Naive thymus-derived CD8-positive, alpha-beta T cell (primary cell): ENCODE measurements at regions not wholly inside any gene's neighbourhood (a gene's known extent, or its start where the extent isn't known, plus 50 kb on each side); places are given as distances from the start of the nearest gene placed in this dataset.

ENCODE experiments used
- ATAC-seq, 2 donors: fragments of 150-1000 bp; cut with Tn5 transposase in 1 of 2; sonication (Bioruptor Pico), chemical (Tn5 transposase) in 1 of 2; 1 replicate in 1 of 2; 2 replicates in 1 of 2; pipeline ENCODE4 v1.10.0; 2021; ENCODE audit warnings: mild to moderate bottlenecking in 2 of 2, moderate library complexity in 2 of 2
- POLR2A ChIA-PET: fragments of 350-600 bp; sonication (Branson Sonifier 250); formaldehyde crosslinking; loops from one replicate; lab custom pipeline; 2021; ENCODE audit warnings: antibody characterized with exemption; lab: Charles Lee
- DNase-seq, 10 donors: peaks; one replicate each; pipeline versions ENCODE4 v3.0.0 to v3.0.0-alpha.2; 2020 to 2022
- H3K27ac Mint-ChIP-seq, 10 donors: one replicate each; pipeline ENCODE4 v1.8.0; 2020 to 2022; ENCODE audit warnings: mild to moderate bottlenecking in 10 of 10, mixed read lengths in 10 of 10, moderate library complexity in 4 of 10, inconsistent platforms in 1 of 10
- H3K27me3 Mint-ChIP-seq, 5 donors: one replicate each; pipeline ENCODE4 v1.8.0; 2021 to 2022; ENCODE audit warnings: mixed read lengths in 5 of 5
- H3K36me3 Mint-ChIP-seq, 3 donors: one replicate each; pipeline ENCODE4 v1.8.0; 2020 to 2022; ENCODE audit warnings: mixed read lengths in 3 of 3, mild to moderate bottlenecking in 2 of 3, inconsistent platforms in 1 of 3
- H3K4me1 Mint-ChIP-seq, 4 donors: one replicate each; pipeline ENCODE4 v1.8.0; 2021 to 2022; ENCODE audit warnings: mixed read lengths in 4 of 4
- H3K4me3 Mint-ChIP-seq, 10 donors: one replicate each; pipeline ENCODE4 v1.8.0; 2020 to 2022; ENCODE audit warnings: mild to moderate bottlenecking in 10 of 10, mixed read lengths in 10 of 10, moderate library complexity in 6 of 10, inconsistent platforms in 1 of 10
- H3K9me3 Mint-ChIP-seq, 9 donors: one replicate each; pipeline ENCODE4 v1.8.0; 2020 to 2022; ENCODE audit warnings: mixed read lengths in 9 of 9, mild to moderate bottlenecking in 3 of 9, inconsistent platforms in 1 of 9, moderate library complexity in 1 of 9

DNA sequence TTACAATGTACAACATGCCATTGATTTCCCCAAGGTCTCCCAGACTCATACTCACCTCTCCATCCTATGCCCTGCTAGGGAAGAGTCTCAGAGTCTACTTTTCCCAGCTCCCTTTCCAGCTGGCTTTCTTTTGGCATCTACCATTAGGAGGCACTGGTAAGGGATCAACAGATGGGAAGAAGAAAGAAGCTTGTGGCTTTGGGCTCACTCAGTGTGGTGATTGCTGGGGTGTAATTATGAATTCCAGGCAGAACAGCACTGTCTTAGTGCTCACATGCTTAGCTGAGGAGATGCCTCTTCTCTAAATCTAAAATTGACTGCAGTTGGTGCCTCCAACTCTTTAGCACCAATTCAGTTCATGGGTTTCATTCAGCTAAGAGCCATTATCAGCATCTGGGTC, 330.0 kb downstream of the PSAT1 start:
- POLR2A ChIA-PET = no interaction called here
- no peak overlapping the region for H3K27ac Mint-ChIP-seq
- H3K4me3 Mint-ChIP-seq = no peak overlapping the region
- DNase-seq (no peak), ATAC-seq (no peak)
- H3K27me3 Mint-ChIP-seq = peaks cover 0 to 4% (median 0%) of the 10 kb centered on the region in 5 donors
- no peaks in the 10 kb centered on the region for H3K4me1 Mint-ChIP-seq
- H3K36me3 Mint-ChIP-seq = no peaks in the 10 kb centered on the region
- H3K9me3 Mint-ChIP-seq = no peaks in the 10 kb centered on the region

DNA sequence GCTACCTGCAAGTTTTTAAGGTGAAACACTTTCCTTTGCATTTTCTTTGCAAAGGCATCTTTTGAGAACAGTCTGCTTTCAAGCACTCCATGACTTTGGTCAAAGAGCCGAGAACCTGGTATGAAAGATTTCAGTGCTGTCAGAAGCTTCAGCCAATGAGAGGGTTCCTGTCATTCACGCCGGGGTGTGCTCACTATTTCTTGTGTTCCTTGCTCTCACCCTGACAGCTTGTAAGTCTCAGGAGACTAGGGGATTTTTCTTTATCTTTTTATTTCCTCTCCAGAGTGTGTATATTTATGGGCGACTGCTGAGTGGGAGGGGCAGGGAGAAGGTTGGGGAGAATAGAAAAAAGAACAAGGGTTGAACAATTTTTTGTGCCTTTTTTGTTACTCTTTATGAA, 334.0 kb downstream of the PSAT1 start:
- Mint-ChIP-seq H3K4me3 (no peak overlapping the region), H3K27ac (no peak overlapping the region), H3K27me3 (peaks cover 0 to 9% (median 5%) of the 10 kb centered on the region in 5 donors), H3K4me1 (no peaks in the 10 kb centered on the region), H3K36me3 (no peaks in the 10 kb centered on the region), H3K9me3 (peaks cover 0 to 10% (median 2%) of the 10 kb centered on the region in 9 donors)
- DNase-seq (no peak), ATAC-seq (no peak)
- POLR2A ChIA-PET = no interaction called here

DNA sequence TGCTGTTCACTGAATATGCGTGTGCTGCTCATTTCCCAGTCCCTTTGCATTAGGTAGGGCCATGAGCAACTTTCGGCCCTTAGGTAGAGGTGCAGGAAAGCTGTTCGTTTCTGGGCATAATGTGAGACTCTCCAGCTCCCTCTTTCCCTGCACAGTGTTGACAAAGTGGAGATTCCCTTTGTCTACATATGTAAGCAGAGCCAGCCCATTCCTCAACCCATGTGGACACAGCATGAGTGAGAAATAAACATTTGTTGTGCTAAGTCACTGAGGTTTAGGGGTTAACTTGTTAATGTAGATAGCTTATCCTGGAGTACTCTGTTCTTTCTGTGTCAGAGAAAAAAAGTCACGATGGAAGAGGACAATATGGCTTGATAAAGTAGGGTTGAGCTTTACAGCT, 343.8 kb downstream of the PSAT1 start:
- peaks cover 0 to 11% (median 8%) of the 10 kb centered on the region in 5 donors for H3K27me3 Mint-ChIP-seq
- no peak overlapping the region for H3K27ac Mint-ChIP-seq
- POLR2A ChIA-PET = no interaction called here
- ATAC-seq = no peak
- H3K4me3 Mint-ChIP-seq = no peak overlapping the region
- peaks cover 0 to 9% (median 4%) of the 10 kb centered on the region in 9 donors for H3K9me3 Mint-ChIP-seq
- H3K4me1 Mint-ChIP-seq = no peaks in the 10 kb centered on the region
- DNase-seq = no peak
- peaks cover 0 to 4% (median 0%) of the 10 kb centered on the region in 3 donors for H3K36me3 Mint-ChIP-seq

DNA sequence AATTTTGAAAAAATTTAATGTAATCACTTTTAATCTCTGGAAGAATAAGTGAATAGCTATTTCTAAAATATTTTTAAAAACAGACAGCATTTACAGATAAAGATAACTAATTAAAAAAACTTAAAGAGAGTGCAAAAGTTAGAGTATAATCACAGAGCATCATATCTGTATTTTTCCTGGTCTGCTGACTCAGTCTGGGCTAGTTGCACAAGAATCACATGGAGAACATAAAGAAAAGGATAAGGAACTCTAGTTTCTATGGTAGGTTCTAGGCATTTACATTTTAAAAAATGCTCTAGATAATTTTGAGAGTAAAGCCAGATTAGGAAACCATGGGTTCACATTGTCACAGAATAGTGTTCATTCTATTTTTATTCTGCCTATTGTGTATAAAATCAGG, 347.4 kb downstream of the PSAT1 start:
- no peak overlapping the region for H3K4me3 Mint-ChIP-seq
- H3K27me3 Mint-ChIP-seq = peaks cover 0 to 5% (median 3%) of the 10 kb centered on the region in 5 donors
- peaks cover 0 to 9% (median 0%) of the 10 kb centered on the region in 3 donors for H3K36me3 Mint-ChIP-seq
- peaks cover 0 to 26% (median 9%) of the 10 kb centered on the region in 9 donors for H3K9me3 Mint-ChIP-seq
- DNase-seq = no peak
- H3K4me1 Mint-ChIP-seq = no peaks in the 10 kb centered on the region
- POLR2A ChIA-PET = no interaction called here
- ATAC-seq = no peak
- no peak overlapping the region for H3K27ac Mint-ChIP-seq

DNA sequence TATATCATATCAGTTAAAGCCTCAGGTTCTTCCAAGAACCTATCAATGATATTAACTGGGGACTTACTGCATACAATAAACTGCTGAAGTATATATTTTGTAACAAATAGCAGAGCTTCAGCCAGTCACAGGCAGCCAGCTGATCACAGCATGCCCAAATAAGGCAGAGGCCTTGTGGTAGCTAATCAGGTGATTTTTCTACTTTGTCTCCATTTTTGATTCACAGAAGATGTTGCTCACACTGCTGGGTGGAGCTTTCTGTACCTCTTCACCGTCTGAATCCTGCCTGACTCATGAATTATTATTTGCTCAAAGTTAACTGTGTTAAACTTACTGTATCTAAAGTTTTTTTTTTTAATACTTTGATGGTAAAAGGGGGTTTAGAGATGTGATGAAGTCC, 357.4 kb downstream of the PSAT1 start:
- ATAC-seq (no peak), DNase-seq (no peak)
- Mint-ChIP-seq H3K4me1 (no peaks in the 10 kb centered on the region), H3K27ac (no peak overlapping the region), H3K4me3 (no peak overlapping the region), H3K9me3 (peaks cover 0 to 4% (median 0%) of the 10 kb centered on the region in 9 donors), H3K36me3 (no peaks in the 10 kb centered on the region), H3K27me3 (no peaks in the 10 kb centered on the region)
- POLR2A ChIA-PET = no interaction called here

DNA sequence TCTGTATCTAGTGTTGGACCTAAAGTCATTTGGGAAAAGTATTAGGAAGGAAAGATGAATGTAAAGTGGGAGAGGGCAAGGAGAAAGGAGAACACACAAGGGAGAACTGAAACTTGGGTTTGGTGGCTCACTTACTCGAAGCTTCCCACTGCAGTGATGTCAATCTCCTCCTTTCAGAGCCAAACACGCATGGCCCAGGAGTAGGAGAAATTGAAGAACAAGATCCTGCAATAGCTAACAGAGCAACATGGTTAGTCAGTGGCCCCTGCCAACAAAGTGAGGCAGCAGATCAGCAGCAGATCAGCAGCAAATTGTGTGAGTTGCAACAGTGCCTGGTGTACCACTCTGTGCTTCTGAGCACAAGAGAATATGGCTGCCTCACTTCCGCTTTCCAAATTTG, 366.4 kb downstream of the PSAT1 start:
- Mint-ChIP-seq H3K27me3 (peaks cover 5 to 30% (median 9%) of the 10 kb centered on the region in 5 donors), H3K4me1 (no peaks in the 10 kb centered on the region)
- no peak for DNase-seq

DNA sequence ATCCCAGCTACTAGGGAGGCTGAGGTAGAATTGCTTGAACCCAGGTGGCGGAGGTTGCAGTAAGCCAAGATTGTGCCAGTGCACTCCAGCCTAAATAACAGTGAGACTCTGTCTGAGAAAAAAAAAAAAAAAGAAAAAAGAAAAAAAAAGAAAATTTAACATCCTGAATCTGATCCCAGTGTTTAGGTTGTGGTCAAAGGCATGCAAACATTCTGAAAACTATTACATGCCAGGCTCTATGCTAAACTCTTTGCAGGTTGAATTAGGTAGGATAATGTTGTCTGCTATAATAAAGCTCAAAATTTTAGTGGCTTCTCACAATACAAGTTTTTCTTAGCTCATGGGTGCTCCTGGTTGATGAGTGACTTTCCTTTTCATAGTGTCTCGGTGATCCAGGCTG, 367.4 kb downstream of the PSAT1 start:
- POLR2A ChIA-PET = no interaction called here
- Mint-ChIP-seq H3K36me3 (no peaks in the 10 kb centered on the region), H3K27me3 (peaks cover 5 to 30% (median 9%) of the 10 kb centered on the region in 5 donors), H3K4me1 (no peaks in the 10 kb centered on the region), H3K4me3 (no peak overlapping the region), H3K27ac (no peak overlapping the region), H3K9me3 (peaks cover 0 to 9% (median 2%) of the 10 kb centered on the region in 9 donors)
- DNase-seq (no peak), ATAC-seq (no peak)

More for the DNA sequence above, 366.4 kb downstream of the PSAT1 start:
- no peak overlapping the region for H3K27ac Mint-ChIP-seq
- POLR2A ChIA-PET = no interaction called here
- ATAC-seq = no peak
- H3K4me3 Mint-ChIP-seq = no peak overlapping the region
- no peaks in the 10 kb centered on the region for H3K36me3 Mint-ChIP-seq
- peaks cover 0 to 5% (median 0%) of the 10 kb centered on the region in 9 donors for H3K9me3 Mint-ChIP-seq

DNA sequence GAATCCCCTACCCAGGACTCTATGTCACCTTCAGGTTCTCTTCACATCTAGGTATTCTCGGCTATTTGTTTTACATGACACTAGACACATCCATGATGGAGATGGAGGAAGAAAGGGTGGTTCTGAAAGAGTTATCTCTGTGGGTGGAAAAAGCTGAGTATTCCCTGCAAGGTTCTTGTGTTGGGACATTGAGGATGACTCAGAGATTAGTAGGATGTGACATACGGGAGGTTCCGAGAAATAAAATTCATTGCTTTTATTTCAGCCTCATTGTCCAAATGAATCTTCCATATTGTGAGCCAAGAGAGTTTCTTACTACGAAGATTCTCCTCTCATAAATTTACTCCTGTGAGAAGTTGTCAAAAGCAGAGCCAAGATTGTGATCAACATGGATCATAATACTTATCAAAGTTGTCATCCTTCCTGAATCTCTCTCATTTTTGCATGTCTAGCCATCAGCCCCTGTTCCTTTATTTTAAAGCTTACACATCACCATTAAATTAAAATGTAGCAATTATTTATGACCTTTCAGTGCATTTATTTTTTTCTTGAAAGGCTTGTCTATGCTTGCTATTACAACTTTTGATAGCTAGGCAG, 370.0 kb downstream of the PSAT1 start:
- Mint-ChIP-seq H3K27ac (no peak overlapping the region), H3K9me3 (peaks cover 0 to 27% (median 4%) of the 10 kb centered on the region in 9 donors), H3K36me3 (no peaks in the 10 kb centered on the region), H3K4me3 (no peak overlapping the region), H3K4me1 (no peaks in the 10 kb centered on the region), H3K27me3 (peaks cover 0 to 19% (median 6%) of the 10 kb centered on the region in 5 donors)
- POLR2A ChIA-PET = no interaction called here
- DNase-seq (no peak), ATAC-seq (no peak)

DNA sequence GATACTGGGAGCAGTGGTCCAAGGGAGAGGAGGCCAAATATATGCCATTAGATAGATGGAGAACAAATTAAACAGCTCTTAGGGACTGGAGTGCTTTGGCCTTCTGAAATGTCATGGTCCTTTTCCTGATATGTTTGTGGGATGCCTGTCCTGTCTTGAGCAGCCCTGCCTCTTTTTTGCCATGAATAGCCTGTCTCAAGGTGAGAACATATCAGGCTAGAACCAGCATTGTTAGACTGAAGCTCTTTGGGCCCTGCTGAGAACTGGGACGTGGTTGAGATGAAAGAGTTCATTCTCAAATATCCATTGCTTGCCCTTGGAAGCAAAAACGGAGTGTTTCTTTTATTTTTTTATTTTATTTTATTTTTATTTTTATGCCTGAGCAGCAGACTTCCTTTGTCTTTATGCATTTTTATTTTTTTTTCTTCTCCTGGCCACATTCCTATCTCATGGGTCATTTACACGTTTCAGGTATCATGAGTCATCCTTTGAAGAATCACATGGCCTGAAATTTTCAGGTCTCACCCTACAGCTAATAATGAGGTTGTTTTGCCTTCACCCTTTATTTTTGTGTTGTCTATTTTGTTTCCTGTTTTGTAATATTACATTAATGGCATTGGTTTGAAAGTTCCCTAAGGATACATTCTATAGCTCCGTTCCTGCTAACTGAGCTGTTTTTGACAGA, 371.4 kb downstream of the PSAT1 start:
- Mint-ChIP-seq H3K27me3 (peaks cover 0 to 11% (median 3%) of the 10 kb centered on the region in 5 donors), H3K4me1 (no peaks in the 10 kb centered on the region), H3K27ac (no peak overlapping the region), H3K36me3 (no peaks in the 10 kb centered on the region), H3K9me3 (peaks cover 0 to 27% (median 4%) of the 10 kb centered on the region in 9 donors), H3K4me3 (no peak overlapping the region)
- DNase-seq (no peak), ATAC-seq (no peak)
- POLR2A ChIA-PET = no interaction called here

DNA sequence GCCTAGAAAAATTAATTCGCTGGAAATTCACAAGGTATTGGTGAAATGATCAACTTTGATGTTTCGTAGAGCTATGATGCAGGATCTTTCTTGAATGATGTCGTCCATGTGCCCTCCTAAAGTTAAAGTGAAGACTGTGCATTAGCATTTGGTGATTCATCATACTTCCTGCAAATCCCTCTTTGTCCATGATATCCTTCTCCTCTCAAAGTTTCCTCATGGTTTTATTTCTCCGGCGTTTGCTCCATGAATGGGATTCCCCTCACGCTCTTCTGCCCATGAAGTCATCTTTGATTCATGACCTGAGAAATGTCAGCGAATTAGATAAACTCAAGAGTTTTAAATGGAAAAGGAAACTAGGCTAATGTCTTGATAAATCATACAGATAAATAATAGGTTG, 372.7 kb downstream of the PSAT1 start:
- no peak for DNase-seq
- POLR2A ChIA-PET = no interaction called here
- Mint-ChIP-seq H3K36me3 (no peaks in the 10 kb centered on the region), H3K4me1 (no peaks in the 10 kb centered on the region), H3K9me3 (peaks cover 0 to 27% (median 2%) of the 10 kb centered on the region in 9 donors), H3K27ac (no peak overlapping the region), H3K27me3 (peaks cover 0 to 10% (median under 1%) of the 10 kb centered on the region in 5 donors), H3K4me3 (no peak overlapping the region)
- ATAC-seq = no peak

DNA sequence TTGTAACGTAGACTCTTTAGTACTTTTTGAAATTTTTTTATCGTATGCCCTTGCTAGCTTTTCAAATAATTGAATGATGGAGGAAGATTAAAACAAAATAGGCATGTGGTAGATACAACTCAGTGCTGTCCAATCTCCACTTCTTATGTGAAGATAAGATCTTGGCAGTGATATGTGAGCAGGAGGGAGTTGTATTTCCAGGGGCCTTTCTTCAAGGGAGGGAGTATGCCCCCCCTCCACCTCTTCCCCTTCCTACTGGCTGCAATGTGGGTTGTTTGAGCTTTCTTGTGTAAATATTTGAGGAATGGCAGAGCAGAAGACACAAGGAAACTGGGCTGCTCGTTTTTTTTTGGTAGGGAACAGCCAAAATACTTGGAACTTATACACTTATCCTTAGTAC, 374.9 kb downstream of the PSAT1 start:
- Mint-ChIP-seq H3K4me3 (no peak overlapping the region), H3K27me3 (peaks cover 0 to 10% (median 0%) of the 10 kb centered on the region in 5 donors), H3K4me1 (no peaks in the 10 kb centered on the region), H3K36me3 (no peaks in the 10 kb centered on the region), H3K27ac (peak overlapping the region in 1 of 10 donors; percentile 7), H3K9me3 (peaks cover 0 to 27% (median 2%) of the 10 kb centered on the region in 9 donors)
- DNase-seq = no peak
- POLR2A ChIA-PET = no interaction called here
- ATAC-seq = no peak

DNA sequence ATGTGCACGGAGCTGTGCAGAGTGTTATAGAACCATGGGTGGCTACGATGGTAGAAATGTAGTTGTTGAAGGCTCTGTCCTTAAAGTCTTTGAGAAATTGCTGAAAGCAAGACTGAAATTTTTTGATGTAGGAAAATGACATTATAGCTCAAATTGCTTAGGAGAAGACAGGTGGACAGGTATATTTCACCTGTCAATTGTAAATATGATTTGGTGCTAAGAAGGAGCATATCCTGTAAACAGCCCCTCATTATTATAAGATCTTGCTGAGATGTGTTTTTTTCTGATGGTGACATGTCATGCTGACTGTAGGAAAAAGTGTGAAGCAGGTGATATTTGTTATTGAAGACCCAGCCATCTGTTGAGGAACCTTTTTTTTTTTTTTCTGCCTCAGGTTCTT, 377.9 kb downstream of the PSAT1 start:
- Mint-ChIP-seq H3K36me3 (no peaks in the 10 kb centered on the region), H3K27me3 (peaks cover 0 to 10% (median 0%) of the 10 kb centered on the region in 5 donors), H3K27ac (no peak overlapping the region), H3K9me3 (peaks cover 0 to 13% (median 0%) of the 10 kb centered on the region in 9 donors), H3K4me3 (no peak overlapping the region), H3K4me1 (no peaks in the 10 kb centered on the region)
- DNase-seq = no peak
- POLR2A ChIA-PET = no interaction called here
- ATAC-seq = no peak

DNA sequence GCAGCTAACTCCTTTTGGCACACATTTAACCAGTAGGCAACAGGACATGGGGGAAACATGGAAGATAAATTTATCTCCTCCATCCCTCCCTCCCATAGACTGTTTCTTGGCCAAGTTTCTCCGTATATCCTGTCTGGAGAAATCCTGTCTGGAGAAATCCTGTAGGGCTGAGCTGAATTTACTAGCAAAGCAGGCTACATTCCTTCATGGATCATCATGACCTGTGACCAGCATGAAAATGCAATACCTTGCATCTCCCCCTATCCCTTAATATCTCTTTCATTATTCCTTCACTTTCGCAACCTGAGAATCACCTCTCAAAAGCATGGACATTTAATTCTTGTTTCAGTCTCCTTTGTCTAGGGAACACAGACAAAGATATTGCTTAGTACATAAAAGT, 379.1 kb downstream of the PSAT1 start:
- Mint-ChIP-seq H3K27ac (no peak overlapping the region), H3K36me3 (no peaks in the 10 kb centered on the region), H3K4me3 (no peak overlapping the region), H3K9me3 (peaks cover 0 to 8% (median 0%) of the 10 kb centered on the region in 9 donors), H3K4me1 (no peaks in the 10 kb centered on the region), H3K27me3 (peaks cover 0 to 8% (median 0%) of the 10 kb centered on the region in 5 donors)
- POLR2A ChIA-PET = no interaction called here
- DNase-seq (no peak), ATAC-seq (no peak)
